Common myeloid progenitor, CD34-positive (primary cell): ENCODE measurements at regions not wholly inside any gene's neighbourhood (a gene's known extent, or its start where the extent isn't known, plus 50 kb on each side); places are given as distances from the start of the nearest gene placed in this dataset.

Experiments
- CTCF ChIA-PET: fragments of 350-600 bp; sonication (Branson Sonifier 250); formaldehyde crosslinking; loops from one replicate; lab custom pipeline; 2021; ENCODE audit warnings: antibody characterized with exemption; lab: Charles Lee
- POLR2A ChIA-PET: fragments of 350-600 bp; sonication (Branson Sonifier 250); formaldehyde crosslinking; loops from one replicate; lab custom pipeline; 2021; ENCODE audit warnings: antibody characterized with exemption; lab: Charles Lee
- DNase-seq, 3 donors: peaks; one replicate each; pipeline versions ENCODE4 v3.0.0 to v3.0.0-alpha.2; 2013
- H3K27ac ChIP-seq, 2 experiments: 1 replicate in 1 of 2; 2 replicates in 1 of 2; pipeline ENCODE4 v1.7.0; 2013; ENCODE audit warnings: inconsistent platforms in 2 of 2, low read length in 2 of 2, mild to moderate bottlenecking in 2 of 2, low read depth in 1 of 2, moderate library complexity in 1 of 2; ENCODE audit not compliant: severe bottlenecking in 2 of 2, insufficient read depth in 1 of 2, poor library complexity in 1 of 2
- H3K27me3 ChIP-seq, 5 experiments: replicated peaks in 2 of 5; 1 replicate in 3 of 5; 2 replicates in 2 of 5; pipeline versions ENCODE4 v1.6.1 to v1.7.0; 2013; ENCODE audit warnings: low read length in 4 of 5, mild to moderate bottlenecking in 2 of 5, moderate library complexity in 2 of 5, inconsistent platforms in 1 of 5; ENCODE audit not compliant: insufficient read depth in 5 of 5, control insufficient read depth in 4 of 5
- H3K36me3 ChIP-seq, 4 experiments: 1 replicate in 2 of 4; 2 replicates in 2 of 4; pipeline versions ENCODE4 v1.6.1 to v1.7.0; 2013; ENCODE audit warnings: low read length in 3 of 4, control low read depth in 1 of 4, mild to moderate bottlenecking in 1 of 4; ENCODE audit not compliant: control insufficient read depth in 4 of 4, insufficient read depth in 4 of 4
- H3K4me1 ChIP-seq, 4 experiments: 1 replicate in 3 of 4; 2 replicates in 1 of 4; pipeline versions ENCODE4 v1.6.1 to v1.7.1; 2013; ENCODE audit warnings: low read length in 3 of 4, mild to moderate bottlenecking in 3 of 4, control low read depth in 1 of 4, inconsistent platforms in 1 of 4, moderate library complexity in 1 of 4; ENCODE audit not compliant: control insufficient read depth in 4 of 4, insufficient read depth in 4 of 4; ENCODE audit errors: control extremely low read depth in 1 of 4
- H3K4me3 ChIP-seq, 7 experiments: 1 replicate in 4 of 7; 2 replicates in 3 of 7; pipeline versions ENCODE4 v1.5.1 to v1.7.0; 2013; ENCODE audit warnings: mild to moderate bottlenecking in 7 of 7, low read length in 6 of 7, moderate library complexity in 6 of 7, inconsistent platforms in 2 of 7, low read depth in 2 of 7, control low read depth in 1 of 7; ENCODE audit not compliant: insufficient read depth in 4 of 7, control insufficient read depth in 1 of 7; ENCODE audit errors: extremely low read depth in 1 of 7
- H3K9me3 ChIP-seq, 5 experiments: 1 replicate in 4 of 5; 2 replicates in 1 of 5; pipeline versions ENCODE4 v1.6.1 to v1.7.1; 2013; ENCODE audit warnings: low read length in 4 of 5, mild to moderate bottlenecking in 2 of 5, inconsistent platforms in 1 of 5, low read depth in 1 of 5, moderate library complexity in 1 of 5; ENCODE audit not compliant: control insufficient read depth in 4 of 5, insufficient read depth in 2 of 5; ENCODE audit errors: control extremely low read depth in 1 of 5
- WGBS: methylation state at CpG from one replicate; pipeline ENCODE4 v1.1.5; 2013; ENCODE audit not compliant: insufficient coverage; 5-methylcytosine and 5-hydroxymethylcytosine counted together

GRCh38 chr2:133726973-133727372 lies 158.7 kb upstream of the NCKAP5 start:
- POLR2A ChIA-PET: no interaction called here
- WGBS: 45% methylated on average over 4 of the region's 5 CpGs
- no peak for DNase-seq
- Histone ChIP-seq H3K27ac (no peak overlapping the region), H3K9me3 (no peaks in the 10 kb centered on the region), H3K36me3 (no peaks in the 10 kb centered on the region), H3K4me1 (no peaks in the 10 kb centered on the region), H3K27me3 (no peaks in the 10 kb centered on the region), H3K4me3 (peak overlapping the region in 1 of 7 experiments; percentile 20)
- CTCF ChIA-PET: no interaction called here

- peaks cover 0 to 3% (median 0%) of the 10 kb centered on the region in 5 experiments for H3K9me3 ChIP-seq
- H3K36me3 ChIP-seq: no peaks in the 10 kb centered on the region
- 96% methylated on average over 2 of the region's 2 CpGs for WGBS
- H3K4me1 ChIP-seq: no peaks in the 10 kb centered on the region
- no peak overlapping the region for H3K27ac ChIP-seq
- no peaks in the 10 kb centered on the region for H3K27me3 ChIP-seq
- CTCF ChIA-PET: no interaction called here
- POLR2A ChIA-PET: no interaction called here
- H3K4me3 ChIP-seq: no peak overlapping the region
- DNase-seq: no peak
Measured at GRCh38 chr2:133732059-133732458, 163.8 kb upstream of the NCKAP5 start.

DNA sequence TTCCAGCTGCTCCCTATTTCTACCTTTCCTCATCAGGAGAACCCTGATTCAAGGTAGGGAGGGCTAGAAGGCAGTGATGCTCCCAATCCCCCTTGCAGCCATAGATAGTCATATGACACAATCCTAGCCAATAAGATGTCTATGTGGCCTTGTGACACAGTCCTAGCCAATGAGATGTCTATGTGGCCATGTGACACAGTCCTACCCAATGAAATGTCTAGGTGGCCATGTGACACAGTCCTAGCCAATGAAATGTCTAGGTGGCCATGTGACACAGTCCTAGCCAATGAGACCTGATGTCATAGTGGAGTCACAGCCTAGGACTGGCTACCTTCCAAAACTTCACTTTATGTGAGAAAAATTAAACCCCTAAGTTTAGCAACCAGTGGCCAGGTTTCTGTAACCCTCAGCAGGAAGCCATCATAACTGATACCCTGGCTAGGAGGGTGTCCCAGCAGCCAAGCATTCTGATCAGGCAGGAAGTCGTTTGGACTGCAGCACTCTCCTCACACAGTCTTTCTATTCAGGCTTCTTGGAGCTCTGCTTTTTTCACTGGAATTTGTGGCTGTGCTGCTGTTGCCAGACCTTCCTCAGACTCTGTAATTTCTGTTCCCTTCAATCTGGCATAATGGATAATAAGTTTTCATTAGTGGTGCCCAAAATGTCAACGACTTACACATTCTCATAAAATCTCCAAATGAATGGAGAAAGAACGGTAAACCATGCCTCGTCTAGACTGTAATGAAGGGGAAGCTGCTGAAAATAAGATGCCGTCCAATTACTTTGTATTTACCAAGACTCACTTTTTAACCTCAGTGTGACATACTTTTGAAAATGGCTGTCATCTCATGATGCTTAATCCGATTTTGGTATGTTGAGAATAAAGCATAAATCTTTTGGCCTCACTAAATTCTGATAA lies 165.0 kb upstream of the NCKAP5 start:
- WGBS: 80% methylated on average over 1 of the region's 6 CpGs
- no peak for DNase-seq
- Histone ChIP-seq H3K27ac (no peak overlapping the region), H3K4me1 (no peaks in the 10 kb centered on the region), H3K4me3 (no peak overlapping the region), H3K9me3 (peaks cover 0 to 3% (median 0%) of the 10 kb centered on the region in 5 experiments), H3K27me3 (no peaks in the 10 kb centered on the region), H3K36me3 (no peaks in the 10 kb centered on the region)
- ChIA-PET CTCF (no interaction called here), POLR2A (no interaction called here)

DNA sequence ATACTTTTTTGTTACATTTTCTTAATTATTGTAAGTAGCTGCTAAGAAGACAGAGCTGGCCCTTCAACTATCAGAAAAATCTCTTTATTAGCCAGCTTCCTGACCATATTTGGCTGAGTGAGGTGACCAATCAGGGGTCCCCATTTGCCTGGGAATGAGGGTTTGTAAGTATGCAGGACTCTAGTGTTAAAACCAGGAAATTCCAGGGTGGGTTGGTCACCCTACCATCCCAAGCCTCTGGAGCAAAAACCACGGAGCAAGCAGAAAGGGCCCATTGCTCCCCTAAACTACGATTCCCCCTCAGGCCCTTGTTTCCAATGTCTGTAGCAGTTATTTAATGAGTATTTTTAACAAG lies 165.6 kb upstream of the NCKAP5 start:
- WGBS: no CpG with 5 or more reads among the region's 2 CpGs
- no peak for DNase-seq
- H3K9me3 ChIP-seq: peaks cover 0 to 3% (median 0%) of the 10 kb centered on the region in 5 experiments
- CTCF ChIA-PET: no interaction called here
- no peaks in the 10 kb centered on the region for H3K36me3 ChIP-seq
- no peak overlapping the region for H3K27ac ChIP-seq
- POLR2A ChIA-PET: no interaction called here
- no peaks in the 10 kb centered on the region for H3K27me3 ChIP-seq
- no peaks in the 10 kb centered on the region for H3K4me1 ChIP-seq
- no peak overlapping the region for H3K4me3 ChIP-seq

DNA sequence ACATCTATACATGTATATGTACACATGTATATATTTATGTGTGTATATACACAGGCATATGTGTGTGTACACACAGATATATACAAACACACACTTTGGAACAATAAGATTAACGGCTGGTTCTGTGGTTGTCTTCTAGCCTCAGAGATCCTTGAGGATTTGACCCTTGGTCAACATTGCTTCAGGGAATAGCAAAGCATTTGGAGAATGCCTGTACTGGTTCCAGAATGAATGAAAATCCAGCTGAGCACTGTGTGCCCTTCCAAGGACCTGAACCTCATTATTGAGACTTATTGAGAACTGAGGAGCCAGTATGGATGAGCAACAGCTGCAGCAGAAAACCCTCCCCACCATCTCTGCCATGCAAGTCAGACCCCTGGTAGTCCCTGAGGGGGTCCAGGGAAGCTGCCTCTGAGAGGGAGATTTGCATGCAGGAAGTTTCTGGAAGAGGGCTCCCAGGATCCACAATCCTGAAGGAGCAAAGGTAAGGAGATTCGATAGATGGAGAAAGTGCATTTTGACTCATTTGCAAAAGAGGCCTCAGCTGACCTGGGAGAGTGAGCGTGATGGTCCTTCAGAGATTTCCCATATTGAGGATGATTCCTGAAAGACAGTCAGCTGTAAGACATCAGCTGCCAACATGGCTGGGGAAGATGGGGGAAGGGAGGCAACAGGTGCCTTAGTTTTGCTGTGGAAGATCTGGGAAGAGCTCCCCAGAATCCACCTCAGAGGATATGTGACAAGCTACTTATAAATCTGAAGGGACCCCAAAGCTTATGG lies 166.6 kb upstream of the NCKAP5 start:
- CTCF ChIA-PET: no interaction called here
- Histone ChIP-seq H3K36me3 (no peaks in the 10 kb centered on the region), H3K4me3 (no peak overlapping the region), H3K9me3 (peaks cover 0 to 3% (median 0%) of the 10 kb centered on the region in 5 experiments), H3K27ac (no peak overlapping the region), H3K4me1 (no peaks in the 10 kb centered on the region), H3K27me3 (no peaks in the 10 kb centered on the region)
- 100% methylated on average over 2 of the region's 3 CpGs for WGBS
- DNase-seq: no peak
- POLR2A ChIA-PET: no interaction called here

DNA sequence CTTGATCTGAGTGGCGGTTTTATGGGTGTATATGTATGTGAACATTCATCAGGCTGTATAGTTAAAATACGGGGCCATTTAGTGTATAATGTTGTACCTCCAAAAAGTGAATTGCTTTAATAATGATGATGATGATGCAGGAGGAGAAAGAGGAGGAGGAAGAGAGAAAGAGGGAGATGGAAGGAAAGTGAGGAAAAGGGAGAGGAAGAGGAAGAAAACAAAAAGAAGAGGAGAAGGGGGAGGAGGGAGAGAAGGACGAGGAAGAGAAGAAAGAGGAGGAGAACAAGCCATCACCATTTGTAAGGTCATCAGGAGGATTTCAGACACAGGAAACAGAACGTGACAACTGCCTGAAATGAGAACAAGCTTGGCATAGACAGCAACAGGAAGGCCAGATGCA lies 168.4 kb upstream of the NCKAP5 start:
- H3K27me3 ChIP-seq: no peaks in the 10 kb centered on the region
- CTCF ChIA-PET: no interaction called here
- no peaks in the 10 kb centered on the region for H3K4me1 ChIP-seq
- no peak overlapping the region for H3K27ac ChIP-seq
- H3K4me3 ChIP-seq: no peak overlapping the region
- no peak for DNase-seq
- POLR2A ChIA-PET: no interaction called here
- no peaks in the 10 kb centered on the region for H3K36me3 ChIP-seq
- 54% methylated on average over 4 of the region's 4 CpGs for WGBS
- H3K9me3 ChIP-seq: peaks cover 0 to 3% (median 0%) of the 10 kb centered on the region in 5 experiments
